Stimulated activated naive B cell treated with anti-CD40 and anti-IgM and Interleukin-4, amounts not matched to agents 10 μg/mL and 1 μg/mL and 100 μg/mL, for 72 hours (primary cell): ENCODE measurements at regions not wholly inside any gene's neighbourhood (a gene's known extent, or its start where the extent isn't known, plus 50 kb on each side); places are given as distances from the start of the nearest gene placed in this dataset.
"Not testable (repeated sequence)": the region's sequence is repeated elsewhere in the genome, so short reads cannot be mapped to it uniquely, and the experiment has no call there.

ENCODE experiments used
- ATAC-seq, 2 donors: fragments of 150-1000 bp; cut with Tn5 transposase; replicated peaks; 2 replicates each; pipeline ENCODE4 v1.10.0; 2021; ENCODE audit warnings: moderate library complexity in 1 of 2
- DNase-seq: peaks from one replicate; pipeline ENCODE4 v3.0.0; 2021
- H3K27ac Mint-ChIP-seq: one replicate; pipeline ENCODE4 v1.8.0; 2022; ENCODE audit warnings: mild to moderate bottlenecking, mixed read lengths
- H3K27me3 Mint-ChIP-seq, 2 donors: one replicate each; pipeline ENCODE4 v1.8.0; 2022; ENCODE audit warnings: mixed read lengths in 2 of 2
- H3K36me3 Mint-ChIP-seq, 2 donors: one replicate each; pipeline ENCODE4 v1.8.0; 2022; ENCODE audit warnings: mixed read lengths in 2 of 2, mild to moderate bottlenecking in 1 of 2
- H3K4me1 Mint-ChIP-seq, 2 donors: one replicate each; pipeline ENCODE4 v1.8.0; 2022; ENCODE audit warnings: mixed read lengths in 2 of 2, mild to moderate bottlenecking in 1 of 2
- H3K4me3 Mint-ChIP-seq, 2 donors: one replicate each; pipeline ENCODE4 v1.8.0; 2022; ENCODE audit warnings: mild to moderate bottlenecking in 2 of 2, mixed read lengths in 2 of 2, moderate library complexity in 1 of 2
- H3K9me3 Mint-ChIP-seq, 2 donors: one replicate each; pipeline ENCODE4 v1.8.0; 2022; ENCODE audit warnings: mixed read lengths in 2 of 2, mild to moderate bottlenecking in 1 of 2

- no peak for ATAC-seq
- no peaks in the 10 kb centered on the region for H3K27me3 Mint-ChIP-seq
- DNase-seq: no peak
- no peaks in the 10 kb centered on the region for H3K36me3 Mint-ChIP-seq
- H3K27ac Mint-ChIP-seq: no peak overlapping the region
- H3K4me3 Mint-ChIP-seq: no peak overlapping the region
- no peaks in the 10 kb centered on the region for H3K4me1 Mint-ChIP-seq
- peaks cover 0 to 3% of the 10 kb centered on the region in 2 donors for H3K9me3 Mint-ChIP-seq
Measured at GRCh38 chr5:45171563-45171962, 362.8 kb downstream of the MRPS30 start.

GRCh38 chr5:45172634-45173033, 363.9 kb downstream of the MRPS30 start:
- not testable (repeated sequence) for H3K27ac Mint-ChIP-seq, H3K9me3 Mint-ChIP-seq, DNase-seq, H3K4me3 Mint-ChIP-seq, H3K4me1 Mint-ChIP-seq, H3K36me3 Mint-ChIP-seq, H3K27me3 Mint-ChIP-seq, ATAC-seq

GRCh38 chr5:45179686-45180085, 370.9 kb downstream of the MRPS30 start:
- H3K9me3 Mint-ChIP-seq: no peaks in the 10 kb centered on the region

GRCh38 chr5:45189042-45189441, 380.3 kb downstream of the MRPS30 start:
- no peak overlapping the region for H3K27ac Mint-ChIP-seq
- H3K27me3 Mint-ChIP-seq: no peaks in the 10 kb centered on the region
- H3K4me1 Mint-ChIP-seq: no peaks in the 10 kb centered on the region
- H3K4me3 Mint-ChIP-seq: no peak overlapping the region
- no peaks in the 10 kb centered on the region for H3K9me3 Mint-ChIP-seq
- DNase-seq (no peak), ATAC-seq (no peak)
- H3K36me3 Mint-ChIP-seq: no peaks in the 10 kb centered on the region

More at GRCh38 chr5:45179686-45180085, 370.9 kb downstream of the MRPS30 start:
- no peak for ATAC-seq
- Mint-ChIP-seq H3K36me3 (no peaks in the 10 kb centered on the region), H3K4me1 (no peaks in the 10 kb centered on the region), H3K4me3 (no peak overlapping the region), H3K27ac (no peak overlapping the region), H3K27me3 (no peaks in the 10 kb centered on the region)
- DNase-seq: no peak

GRCh38 chr5:45189481-45189880, 380.7 kb downstream of the MRPS30 start:
- ATAC-seq: no peak
- H3K27ac Mint-ChIP-seq: no peak overlapping the region

GRCh38 chr5:45195026-45195425, 386.3 kb downstream of the MRPS30 start:
- no peak overlapping the region for H3K4me3 Mint-ChIP-seq
- H3K27ac Mint-ChIP-seq: no peak overlapping the region
- DNase-seq (no peak), ATAC-seq (no peak)
- peaks cover 4 to 6% of the 10 kb centered on the region in 2 donors for H3K9me3 Mint-ChIP-seq
- H3K27me3 Mint-ChIP-seq: no peaks in the 10 kb centered on the region
- H3K36me3 Mint-ChIP-seq: peaks cover 0 to 2% of the 10 kb centered on the region in 2 donors
- H3K4me1 Mint-ChIP-seq: no peaks in the 10 kb centered on the region

More at GRCh38 chr5:45189481-45189880, 380.7 kb downstream of the MRPS30 start:
- Mint-ChIP-seq H3K4me3 (no peak overlapping the region), H3K4me1 (no peaks in the 10 kb centered on the region), H3K9me3 (no peaks in the 10 kb centered on the region), H3K36me3 (no peaks in the 10 kb centered on the region), H3K27me3 (no peaks in the 10 kb centered on the region)
- no peak for DNase-seq
